ENCODE measurements at regions not wholly inside any gene's neighbourhood (a gene's known extent, or its start where the extent isn't known, plus 50 kb on each side); places are given as distances from the start of the nearest gene placed in this dataset.

DNA sequence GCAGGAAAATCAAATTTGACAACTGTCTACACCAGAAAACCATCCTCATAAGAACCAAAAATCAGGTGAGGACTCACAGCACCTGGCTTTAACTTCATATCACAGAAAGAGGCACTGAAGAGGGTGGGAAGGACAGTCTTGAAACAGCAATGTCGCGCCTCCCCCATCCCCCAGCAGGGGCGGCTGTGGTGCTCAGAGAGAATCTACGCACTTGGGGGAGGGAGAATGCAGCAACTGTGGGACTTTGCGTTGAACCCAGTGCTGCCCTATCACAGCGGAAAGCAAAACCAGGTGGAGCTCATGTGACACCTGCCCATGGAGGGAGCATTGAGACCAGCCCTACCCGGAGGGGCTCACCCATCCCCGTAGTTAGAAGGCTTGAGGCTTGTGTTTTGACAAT lies 191.8 kb downstream of the MSX2 start:
- Histone ChIP-seq H3K27me3 (ENCODE audit: insufficient read depth, low read depth, severe bottlenecking) (peaks cover 59% of the 10 kb centered on the region), H3K36me3 (no peaks in the 10 kb centered on the region), H3K27ac (no peak overlapping the region), H3K9me3 (ENCODE audit: severe bottlenecking) (no peaks in the 10 kb centered on the region), H3K4me3 (ENCODE audit: low read depth, low read length) (no peak overlapping the region)
- DNase-seq = no peak
- TF ChIP-seq, protein P1, sequence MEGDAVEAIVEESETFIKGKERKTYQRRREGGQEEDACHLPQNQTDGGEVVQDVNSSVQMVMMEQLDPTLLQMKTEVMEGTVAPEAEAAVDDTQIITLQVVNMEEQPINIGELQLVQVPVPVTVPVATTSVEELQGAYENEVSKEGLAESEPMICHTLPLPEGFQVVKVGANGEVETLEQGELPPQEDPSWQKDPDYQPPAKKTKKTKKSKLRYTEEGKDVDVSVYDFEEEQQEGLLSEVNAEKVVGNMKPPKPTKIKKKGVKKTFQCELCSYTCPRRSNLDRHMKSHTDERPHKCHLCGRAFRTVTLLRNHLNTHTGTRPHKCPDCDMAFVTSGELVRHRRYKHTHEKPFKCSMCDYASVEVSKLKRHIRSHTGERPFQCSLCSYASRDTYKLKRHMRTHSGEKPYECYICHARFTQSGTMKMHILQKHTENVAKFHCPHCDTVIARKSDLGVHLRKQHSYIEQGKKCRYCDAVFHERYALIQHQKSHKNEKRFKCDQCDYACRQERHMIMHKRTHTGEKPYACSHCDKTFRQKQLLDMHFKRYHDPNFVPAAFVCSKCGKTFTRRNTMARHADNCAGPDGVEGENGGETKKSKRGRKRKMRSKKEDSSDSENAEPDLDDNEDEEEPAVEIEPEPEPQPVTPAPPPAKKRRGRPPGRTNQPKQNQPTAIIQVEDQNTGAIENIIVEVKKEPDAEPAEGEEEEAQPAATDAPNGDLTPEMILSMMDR (IDR thresholded peaks at IDR 0.05; ENCODE audit: low read depth, low read length) = no peak

DNA sequence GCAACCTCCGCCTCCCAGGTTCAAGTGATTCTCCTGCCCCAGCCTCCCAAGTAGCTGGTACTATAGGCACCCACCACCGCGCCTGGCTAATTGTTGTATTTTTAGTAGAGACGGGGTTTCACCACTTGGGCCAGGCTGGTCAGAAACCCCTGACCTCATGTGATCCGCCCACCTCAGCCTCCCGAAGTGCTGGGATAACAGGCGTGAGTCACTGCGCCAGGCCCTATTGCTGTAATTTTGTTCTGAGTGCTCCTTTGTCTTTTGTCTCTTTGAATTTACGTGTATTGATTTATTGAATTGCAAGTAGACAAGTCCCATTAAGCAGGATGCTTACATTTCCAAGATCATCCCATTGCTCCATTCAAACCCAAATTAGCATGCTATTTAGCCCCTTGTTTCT lies 186.7 kb downstream of the MSX2 start:
- Histone ChIP-seq H3K27me3 (ENCODE audit: insufficient read depth, low read depth, severe bottlenecking) (peaks cover 61% of the 10 kb centered on the region), H3K36me3 (no peaks in the 10 kb centered on the region), H3K27ac (no peak overlapping the region), H3K9me3 (ENCODE audit: severe bottlenecking) (no peaks in the 10 kb centered on the region), H3K4me3 (ENCODE audit: low read depth, low read length) (no peak overlapping the region)
- TF ChIP-seq, protein P1 (IDR thresholded peaks at IDR 0.05; ENCODE audit: low read depth, low read length) = no peak
- DNase-seq = no peak

DNA sequence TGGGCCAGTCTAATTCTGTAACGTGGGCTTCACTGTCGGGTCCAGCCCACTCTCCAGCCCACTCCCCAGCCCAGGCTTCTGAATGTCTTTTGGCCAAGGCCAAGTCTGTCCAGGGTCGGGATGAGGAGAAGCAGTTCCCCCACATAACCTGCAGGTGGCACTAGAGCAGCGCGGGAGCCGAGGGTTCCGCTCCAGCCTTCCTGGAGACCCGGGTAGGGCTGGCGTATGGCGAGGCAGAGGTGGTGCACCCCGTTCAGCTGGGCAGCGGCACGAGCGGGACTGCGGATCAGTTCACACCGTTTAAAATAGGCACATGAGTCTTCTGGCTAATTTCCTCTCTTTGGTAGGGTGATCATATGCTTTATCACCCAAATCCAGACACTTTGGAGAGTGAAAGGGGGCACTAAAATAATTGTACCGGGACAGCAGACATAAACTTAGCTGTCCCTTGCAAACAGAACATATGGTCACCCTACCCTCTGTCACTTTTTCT lies 185.9 kb downstream of the MSX2 start:
- Histone ChIP-seq H3K27me3 (ENCODE audit: insufficient read depth, low read depth, severe bottlenecking) (peaks cover 55% of the 10 kb centered on the region), H3K36me3 (no peaks in the 10 kb centered on the region), H3K4me3 (ENCODE audit: low read depth, low read length) (no peak overlapping the region), H3K9me3 (ENCODE audit: severe bottlenecking) (no peaks in the 10 kb centered on the region), H3K27ac (no peak overlapping the region)
- peak; percentile 53 for DNase-seq
- TF ChIP-seq, protein P1 (IDR thresholded peaks at IDR 0.05; ENCODE audit: low read depth, low read length) = peak; percentile 91

DNA sequence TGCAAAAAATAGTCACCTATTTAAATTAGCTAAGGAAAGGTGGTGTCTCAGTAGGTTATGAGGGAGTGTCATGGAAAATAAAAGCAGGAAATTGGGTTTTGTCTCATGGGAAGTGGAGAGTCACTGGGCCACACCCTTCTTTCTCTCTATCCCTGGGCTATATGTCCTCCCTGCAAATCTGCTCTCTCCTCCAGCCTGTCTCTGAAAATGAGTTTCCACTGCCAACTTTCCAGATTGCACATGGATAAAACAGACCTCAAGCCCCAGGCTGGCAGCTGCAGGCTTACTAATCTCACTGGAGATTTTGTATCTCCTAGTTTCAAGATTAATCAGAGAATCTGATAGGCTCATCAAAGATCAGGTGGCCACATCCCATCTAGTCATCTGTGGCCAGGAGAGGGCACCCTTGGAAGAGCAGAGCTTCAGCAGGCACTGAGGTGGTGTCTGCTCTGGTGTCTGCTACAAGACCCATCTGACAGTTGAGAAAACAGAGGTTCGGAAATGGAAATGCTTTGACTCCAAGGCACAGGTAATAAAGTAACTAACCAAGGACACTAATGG lies 178.9 kb downstream of the MSX2 start:
- Histone ChIP-seq H3K27me3 (ENCODE audit: insufficient read depth, low read depth, severe bottlenecking) (peaks cover 31% of the 10 kb centered on the region), H3K4me3 (ENCODE audit: low read depth, low read length) (no peak overlapping the region), H3K36me3 (no peaks in the 10 kb centered on the region), H3K9me3 (ENCODE audit: severe bottlenecking) (no peaks in the 10 kb centered on the region), H3K27ac (no peak overlapping the region)
- TF ChIP-seq, protein P1 (IDR thresholded peaks at IDR 0.05; ENCODE audit: low read depth, low read length) = no peak
- no peak for DNase-seq

DNA sequence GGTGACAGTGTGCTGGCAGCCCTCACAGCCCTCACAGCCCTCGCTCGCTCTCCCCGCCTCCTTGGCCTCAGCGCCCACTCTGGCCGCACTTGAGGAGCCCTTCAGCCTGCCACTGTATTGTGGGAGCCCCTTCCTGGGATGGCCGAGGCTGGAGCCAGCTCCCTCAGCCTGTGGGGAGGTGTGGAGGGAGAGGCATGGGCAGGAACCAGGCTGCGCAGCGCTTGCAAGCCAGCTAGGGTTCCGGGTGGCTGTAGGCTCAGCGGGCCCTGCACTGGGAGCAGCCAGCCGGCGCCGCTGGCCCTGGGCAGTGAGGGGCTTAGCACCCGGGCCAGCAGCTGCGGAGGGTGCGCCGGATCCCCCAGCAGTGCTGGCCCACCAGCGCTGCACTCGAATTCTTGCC lies 177.0 kb downstream of the MSX2 start:
- H3K4me3 ChIP-seq (ENCODE audit: low read depth, low read length) = no peak overlapping the region
- H3K36me3 ChIP-seq = no peaks in the 10 kb centered on the region
- peaks cover 35% of the 10 kb centered on the region for H3K27me3 ChIP-seq (ENCODE audit: insufficient read depth, low read depth, severe bottlenecking)
- H3K9me3 ChIP-seq (ENCODE audit: severe bottlenecking) = no peaks in the 10 kb centered on the region
- no peak overlapping the region for H3K27ac ChIP-seq
- TF ChIP-seq, protein P1 (IDR thresholded peaks at IDR 0.05; ENCODE audit: low read depth, low read length) = no peak
- no peak for DNase-seq
